ENCODE measurements at regions not wholly inside any gene's neighbourhood (a gene's known extent, or its start where the extent isn't known, plus 50 kb on each side); places are given as distances from the start of the nearest gene placed in this dataset.

DNA sequence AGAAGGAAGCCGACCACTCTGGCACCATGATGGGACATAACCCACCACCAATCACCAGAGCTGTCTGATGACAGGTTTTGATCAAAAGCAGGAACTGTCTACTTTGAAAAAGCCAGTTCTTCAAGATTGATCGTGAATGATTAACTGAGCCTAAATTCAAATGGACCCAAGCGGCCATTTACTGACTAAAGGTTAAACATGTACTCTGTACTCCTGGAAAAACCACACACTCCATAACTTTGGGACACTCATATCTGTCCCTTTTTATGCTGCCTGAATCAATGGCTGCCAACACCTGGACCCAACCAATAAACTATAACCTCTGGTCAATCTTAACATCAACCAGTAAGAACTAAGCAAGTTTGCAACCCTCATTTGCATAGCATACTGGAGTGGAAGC is 206.6 kb downstream of the URB2 start:
- TF ChIP-seq, protein P1, sequence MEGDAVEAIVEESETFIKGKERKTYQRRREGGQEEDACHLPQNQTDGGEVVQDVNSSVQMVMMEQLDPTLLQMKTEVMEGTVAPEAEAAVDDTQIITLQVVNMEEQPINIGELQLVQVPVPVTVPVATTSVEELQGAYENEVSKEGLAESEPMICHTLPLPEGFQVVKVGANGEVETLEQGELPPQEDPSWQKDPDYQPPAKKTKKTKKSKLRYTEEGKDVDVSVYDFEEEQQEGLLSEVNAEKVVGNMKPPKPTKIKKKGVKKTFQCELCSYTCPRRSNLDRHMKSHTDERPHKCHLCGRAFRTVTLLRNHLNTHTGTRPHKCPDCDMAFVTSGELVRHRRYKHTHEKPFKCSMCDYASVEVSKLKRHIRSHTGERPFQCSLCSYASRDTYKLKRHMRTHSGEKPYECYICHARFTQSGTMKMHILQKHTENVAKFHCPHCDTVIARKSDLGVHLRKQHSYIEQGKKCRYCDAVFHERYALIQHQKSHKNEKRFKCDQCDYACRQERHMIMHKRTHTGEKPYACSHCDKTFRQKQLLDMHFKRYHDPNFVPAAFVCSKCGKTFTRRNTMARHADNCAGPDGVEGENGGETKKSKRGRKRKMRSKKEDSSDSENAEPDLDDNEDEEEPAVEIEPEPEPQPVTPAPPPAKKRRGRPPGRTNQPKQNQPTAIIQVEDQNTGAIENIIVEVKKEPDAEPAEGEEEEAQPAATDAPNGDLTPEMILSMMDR (IDR thresholded peaks at IDR 0.05 in 4 of 5, conservative IDR thresholded peaks at IDR 0.05 in 1 of 5), result no peak
- no peak for TF ChIP-seq POLR2A (IDR thresholded peaks at IDR 0.05)
